ENCODE measurements at regions not wholly inside any gene's neighbourhood (a gene's known extent, or its start where the extent isn't known, plus 50 kb on each side); places are given as distances from the start of the nearest gene placed in this dataset.

DNA sequence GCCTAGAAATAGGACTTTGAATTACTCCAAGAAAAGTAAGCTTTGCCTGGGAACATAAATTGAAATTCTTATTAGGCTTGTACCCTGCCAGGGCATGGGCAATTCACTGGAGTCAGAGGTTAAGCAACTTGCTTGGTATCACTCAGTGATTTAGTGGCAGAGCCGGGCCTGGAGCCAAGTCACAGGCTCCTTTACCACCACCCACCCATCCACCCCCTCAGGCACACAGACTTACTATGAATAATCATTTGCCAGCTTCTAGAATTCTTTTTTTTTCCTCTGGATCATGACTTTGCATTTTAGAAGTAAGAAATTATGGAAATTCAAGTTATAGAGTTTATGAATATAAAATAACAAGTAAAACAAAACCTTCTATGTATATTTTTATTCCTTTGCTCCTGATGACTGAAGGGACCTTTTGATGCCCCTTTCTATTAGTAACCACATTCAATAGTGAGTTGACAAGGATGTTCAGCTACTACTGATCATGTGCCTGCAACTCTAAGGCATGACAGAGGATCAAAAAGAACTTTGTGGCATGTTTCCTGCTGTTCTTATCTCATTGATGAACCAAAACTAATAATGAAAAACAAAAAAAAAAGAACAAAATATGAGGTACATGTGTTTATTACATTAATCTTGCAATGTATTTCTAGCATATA is 614.7 kb downstream of the TLR4 start:
- no peak for DNase-seq (ENCODE audit: low read depth)
- H3K4me3 ChIP-seq (ENCODE audit: low read depth, low read length), result no peak overlapping the region
- TF ChIP-seq, protein P1, sequence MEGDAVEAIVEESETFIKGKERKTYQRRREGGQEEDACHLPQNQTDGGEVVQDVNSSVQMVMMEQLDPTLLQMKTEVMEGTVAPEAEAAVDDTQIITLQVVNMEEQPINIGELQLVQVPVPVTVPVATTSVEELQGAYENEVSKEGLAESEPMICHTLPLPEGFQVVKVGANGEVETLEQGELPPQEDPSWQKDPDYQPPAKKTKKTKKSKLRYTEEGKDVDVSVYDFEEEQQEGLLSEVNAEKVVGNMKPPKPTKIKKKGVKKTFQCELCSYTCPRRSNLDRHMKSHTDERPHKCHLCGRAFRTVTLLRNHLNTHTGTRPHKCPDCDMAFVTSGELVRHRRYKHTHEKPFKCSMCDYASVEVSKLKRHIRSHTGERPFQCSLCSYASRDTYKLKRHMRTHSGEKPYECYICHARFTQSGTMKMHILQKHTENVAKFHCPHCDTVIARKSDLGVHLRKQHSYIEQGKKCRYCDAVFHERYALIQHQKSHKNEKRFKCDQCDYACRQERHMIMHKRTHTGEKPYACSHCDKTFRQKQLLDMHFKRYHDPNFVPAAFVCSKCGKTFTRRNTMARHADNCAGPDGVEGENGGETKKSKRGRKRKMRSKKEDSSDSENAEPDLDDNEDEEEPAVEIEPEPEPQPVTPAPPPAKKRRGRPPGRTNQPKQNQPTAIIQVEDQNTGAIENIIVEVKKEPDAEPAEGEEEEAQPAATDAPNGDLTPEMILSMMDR (IDR thresholded peaks at IDR 0.05; ENCODE audit: low read depth, low read length), result no peak

DNA sequence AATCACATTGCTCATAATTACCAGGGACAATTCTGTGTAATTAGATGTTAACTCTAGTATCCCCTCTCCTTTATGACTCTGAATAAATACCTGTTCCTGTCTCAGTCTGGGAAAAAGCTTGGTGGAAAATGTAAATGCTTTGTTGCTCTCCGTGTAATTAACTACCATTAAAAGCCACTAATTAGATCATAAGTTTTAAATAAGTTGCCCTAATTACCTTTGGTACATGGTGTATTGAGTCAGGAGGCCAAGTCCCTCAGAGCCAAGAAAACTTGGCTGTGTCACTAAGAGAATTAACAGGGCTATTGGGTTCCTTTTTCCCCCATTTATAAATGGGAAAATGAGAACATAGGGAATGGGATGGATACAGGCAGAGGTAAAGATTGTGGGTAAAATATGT is 617.6 kb downstream of the TLR4 start:
- DNase-seq (ENCODE audit: low read depth), result no peak
- H3K4me3 ChIP-seq (ENCODE audit: low read depth, low read length), result no peak overlapping the region
- TF ChIP-seq, protein P2, sequence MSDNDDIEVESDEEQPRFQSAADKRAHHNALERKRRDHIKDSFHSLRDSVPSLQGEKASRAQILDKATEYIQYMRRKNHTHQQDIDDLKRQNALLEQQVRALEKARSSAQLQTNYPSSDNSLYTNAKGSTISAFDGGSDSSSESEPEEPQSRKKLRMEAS (IDR thresholded peaks at IDR 0.05; ENCODE audit: low read depth, low read length), result no peak
- TF ChIP-seq MYC (IDR thresholded peaks at IDR 0.05; ENCODE audit: low read depth, low read length), result no peak

DNA sequence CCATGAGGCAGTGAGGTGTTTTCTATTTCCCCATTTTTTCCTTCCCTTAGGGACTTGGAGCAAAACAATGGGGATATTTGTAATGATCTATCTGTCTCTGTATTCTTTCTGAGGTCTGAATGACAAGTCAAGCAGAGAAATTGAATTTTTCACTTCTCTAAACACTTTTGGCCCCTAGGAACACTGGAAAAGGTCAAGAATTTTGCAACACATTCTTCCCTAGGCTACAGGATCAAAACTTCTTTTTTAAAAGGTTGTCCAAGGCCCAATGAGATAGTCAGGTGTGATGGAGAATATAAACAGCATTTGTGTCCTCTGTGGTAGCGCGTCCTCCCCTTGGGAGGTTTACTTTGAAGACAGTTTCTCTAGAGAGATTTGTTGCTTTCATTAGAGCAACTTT is 620.5 kb downstream of the TLR4 start:
- TF ChIP-seq, protein P2 (IDR thresholded peaks at IDR 0.05; ENCODE audit: low read depth, low read length), result no peak
- no peak for TF ChIP-seq MYC (IDR thresholded peaks at IDR 0.05; ENCODE audit: low read depth, low read length)
- TF ChIP-seq POLR2A (IDR thresholded peaks at IDR 0.05; ENCODE audit: extremely low read depth, insufficient read length), result no peak
- TF ChIP-seq, protein P1 (IDR thresholded peaks at IDR 0.05; ENCODE audit: low read depth, low read length), result no peak
- H3K4me3 ChIP-seq (ENCODE audit: low read depth, low read length), result no peak overlapping the region
- DNase-seq (ENCODE audit: low read depth), result no peak

DNA sequence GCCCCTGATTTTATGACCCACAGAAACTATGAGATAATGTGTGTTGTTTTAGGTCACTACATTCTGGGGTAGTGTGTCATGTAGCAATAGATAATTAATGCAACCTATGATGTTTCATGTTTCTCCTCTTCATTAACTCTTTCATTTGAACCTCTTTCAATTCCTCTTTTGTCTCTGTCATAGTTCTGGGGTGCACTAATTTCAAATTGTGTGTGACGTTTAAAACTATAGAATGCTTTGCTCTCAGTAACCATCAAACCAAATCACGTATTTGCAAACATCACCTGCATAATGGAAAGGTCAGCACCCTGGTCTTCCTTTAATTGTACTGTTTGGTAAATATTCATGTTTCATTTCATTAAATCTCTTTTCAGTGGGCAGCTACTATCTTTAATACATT is 621.6 kb downstream of the TLR4 start:
- no peak overlapping the region for H3K4me3 ChIP-seq (ENCODE audit: low read depth, low read length)
- DNase-seq (ENCODE audit: low read depth), result no peak
- TF ChIP-seq, protein P2 (IDR thresholded peaks at IDR 0.05; ENCODE audit: low read depth, low read length), result no peak
- TF ChIP-seq, protein P1 (IDR thresholded peaks at IDR 0.05; ENCODE audit: low read depth, low read length), result no peak
- TF ChIP-seq MYC (IDR thresholded peaks at IDR 0.05; ENCODE audit: low read depth, low read length) (no peak), POLR2A (IDR thresholded peaks at IDR 0.05; ENCODE audit: extremely low read depth, insufficient read length) (no peak)

DNA sequence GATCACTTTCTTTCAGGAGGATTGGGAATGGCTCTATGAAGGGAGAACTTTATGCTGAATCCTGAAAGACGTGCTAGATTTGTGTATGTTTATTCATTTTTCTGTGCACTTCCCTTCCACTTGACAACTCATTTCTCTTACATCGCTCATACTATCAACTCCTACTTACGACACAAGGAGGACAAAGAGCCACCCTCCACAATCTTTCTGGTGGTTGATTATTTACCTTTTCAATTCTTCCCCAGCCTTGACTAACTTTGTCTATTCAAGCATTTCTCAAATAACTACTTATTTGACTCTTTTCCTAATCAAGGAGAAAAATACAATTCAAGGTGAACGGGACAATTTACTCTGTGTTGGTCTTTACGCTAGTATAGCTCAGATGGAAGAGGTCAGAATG is 622.1 kb downstream of the TLR4 start:
- no peak overlapping the region for H3K4me3 ChIP-seq (ENCODE audit: low read depth, low read length)
- no peak for DNase-seq (ENCODE audit: low read depth)
- TF ChIP-seq MYC (IDR thresholded peaks at IDR 0.05; ENCODE audit: low read depth, low read length) (no peak), POLR2A (IDR thresholded peaks at IDR 0.05; ENCODE audit: extremely low read depth, insufficient read length) (no peak)
- TF ChIP-seq, protein P2 (IDR thresholded peaks at IDR 0.05; ENCODE audit: low read depth, low read length), result no peak
- TF ChIP-seq, protein P1 (IDR thresholded peaks at IDR 0.05; ENCODE audit: low read depth, low read length), result no peak

DNA sequence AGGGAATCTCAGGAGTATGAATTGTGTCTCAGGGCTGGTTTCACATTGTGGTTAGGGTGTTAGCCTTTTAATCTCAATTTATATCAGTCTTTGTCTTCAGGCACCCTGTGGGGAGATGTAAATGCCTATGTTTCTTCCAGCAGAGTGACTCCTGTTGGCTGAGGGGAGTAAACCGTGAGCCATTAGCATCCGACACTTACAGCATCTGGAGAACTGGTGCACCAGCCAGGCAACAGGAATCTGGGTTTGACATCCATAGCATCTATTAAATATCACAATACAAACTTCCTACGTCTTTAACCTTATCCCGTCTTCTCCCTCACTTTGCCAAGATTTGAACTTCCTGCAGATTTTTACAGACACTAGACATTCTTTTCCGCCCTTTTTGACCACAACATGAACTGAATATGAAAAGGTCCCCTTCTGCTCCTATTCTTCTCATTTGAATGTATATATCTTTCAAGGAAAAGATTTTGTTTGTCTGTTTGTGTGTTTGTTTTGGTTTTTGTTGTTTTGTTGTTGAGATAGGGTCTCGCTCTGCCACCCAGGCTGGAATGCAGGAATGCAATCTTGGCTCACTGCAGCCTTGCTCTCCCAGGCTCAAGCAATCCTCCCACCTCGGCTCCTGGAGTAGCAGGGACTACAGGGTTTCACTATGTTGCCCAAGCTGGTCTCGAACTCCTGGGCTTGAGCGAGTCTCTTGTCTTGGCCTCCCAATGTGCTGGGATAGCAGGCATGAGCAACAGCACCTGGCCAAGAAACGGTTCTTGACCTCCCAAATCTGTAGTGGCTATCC is 626.2 kb downstream of the TLR4 start:
- no peak for DNase-seq (ENCODE audit: low read depth)
- TF ChIP-seq, protein P2 (IDR thresholded peaks at IDR 0.05; ENCODE audit: low read depth, low read length), result no peak
- TF ChIP-seq, protein P1 (IDR thresholded peaks at IDR 0.05; ENCODE audit: low read depth, low read length), result no peak
- TF ChIP-seq MYC (IDR thresholded peaks at IDR 0.05; ENCODE audit: low read depth, low read length), result no peak
- no peak overlapping the region for H3K4me3 ChIP-seq (ENCODE audit: low read depth, low read length)
